Cardiac muscle cell (in vitro differentiated cells and primary cell): ENCODE measurements at regions not wholly inside any gene's neighbourhood (a gene's known extent, or its start where the extent isn't known, plus 50 kb on each side); places are given as distances from the start of the nearest gene placed in this dataset.
A peak's percentile ranks its signal among the peaks of the same experiment; 100 is the strongest.

Experiments
- DNase-seq, 2 donors: peaks; one replicate each; pipeline versions ENCODE4 v3.0.0 to v3.0.0-alpha.2; 2010 to 2017; ENCODE audit warnings: low read depth in 1 of 2, low spot score in 1 of 2
- H3K27ac ChIP-seq: fragments of 200-600 bp; sonication (generic); 2 replicates; pipeline ENCODE4 v1.5.1; 2016
- H3K27me3 ChIP-seq: fragments of 200-600 bp; sonication (generic); 2 replicates; pipeline ENCODE4 v1.6.0; 2016; ENCODE audit warnings: control low read depth
- H3K36me3 ChIP-seq: fragments of 200-600 bp; sonication (generic); 2 replicates; pipeline ENCODE4 v1.5.1; 2016; ENCODE audit warnings: control low read depth
- H3K4me1 ChIP-seq: fragments of 200-600 bp; sonication (generic); 2 replicates; pipeline ENCODE4 v1.8.1; 2017; ENCODE audit warnings: low read depth, mild to moderate bottlenecking, mixed run types
- H3K4me3 ChIP-seq: fragments of 200-600 bp; sonication (generic); 2 replicates; pipeline ENCODE4 v1.5.1; 2016; ENCODE audit warnings: mild to moderate bottlenecking
- H3K9me3 ChIP-seq: fragments of 200-600 bp; sonication (generic); 2 replicates; pipeline ENCODE4 v1.5.1; 2017; ENCODE audit warnings: low read depth, mild to moderate bottlenecking, control low read depth
- CTCF ChIP-seq: IDR thresholded peaks from 2 replicates; pipeline ENCODE4 v1.5.1; 2012; ENCODE audit warnings: low read depth, mild to moderate bottlenecking, low read length

GRCh38 chr3:72050048-72050632 lies 265.2 kb upstream of the PROK2 start:
- no peak for TF ChIP-seq CTCF
- Histone ChIP-seq H3K9me3 (no peaks in the 10 kb centered on the region), H3K27ac (no peak overlapping the region), H3K4me3 (no peak overlapping the region), H3K4me1 (no peaks in the 10 kb centered on the region), H3K27me3 (no peaks in the 10 kb centered on the region), H3K36me3 (no peaks in the 10 kb centered on the region)
- no peak for DNase-seq

GRCh38 chr3:72049300-72049699 lies 264.4 kb upstream of the PROK2 start:
- no peak for TF ChIP-seq CTCF
- Histone ChIP-seq H3K4me1 (no peaks in the 10 kb centered on the region), H3K27me3 (no peaks in the 10 kb centered on the region), H3K36me3 (no peaks in the 10 kb centered on the region), H3K27ac (no peak overlapping the region), H3K9me3 (no peaks in the 10 kb centered on the region), H3K4me3 (no peak overlapping the region)
- no peak for DNase-seq

- H3K27ac ChIP-seq, result no peak overlapping the region
- DNase-seq, result no peak
- H3K4me1 ChIP-seq, result no peaks in the 10 kb centered on the region
- TF ChIP-seq CTCF, result no peak
- no peaks in the 10 kb centered on the region for H3K27me3 ChIP-seq
- no peak overlapping the region for H3K4me3 ChIP-seq
- H3K36me3 ChIP-seq, result no peaks in the 10 kb centered on the region
- H3K9me3 ChIP-seq, result no peaks in the 10 kb centered on the region
Observed at GRCh38 chr3:72048873-72049272, 263.9 kb upstream of the PROK2 start.

GRCh38 chr3:72047221-72047871 lies 262.4 kb upstream of the PROK2 start:
- no peak for DNase-seq
- no peak for TF ChIP-seq CTCF
- Histone ChIP-seq H3K27me3 (no peaks in the 10 kb centered on the region), H3K27ac (no peak overlapping the region), H3K9me3 (no peaks in the 10 kb centered on the region), H3K4me3 (no peak overlapping the region), H3K36me3 (no peaks in the 10 kb centered on the region), H3K4me1 (no peaks in the 10 kb centered on the region)

- Histone ChIP-seq H3K36me3 (no peaks in the 10 kb centered on the region), H3K4me3 (no peak overlapping the region), H3K27ac (no peak overlapping the region), H3K9me3 (no peaks in the 10 kb centered on the region), H3K27me3 (no peaks in the 10 kb centered on the region), H3K4me1 (no peaks in the 10 kb centered on the region)
- no peak for TF ChIP-seq CTCF
- peak in 1 of 2 donors; percentile 36 for DNase-seq
Observed at GRCh38 chr3:72044231-72044855, 259.4 kb upstream of the PROK2 start.
